Left ventricle myocardium inferior (tissue), 1 donor: ENCODE measurements at regions not wholly inside any gene's neighbourhood (a gene's known extent, or its start where the extent isn't known, plus 50 kb on each side); places are given as distances from the start of the nearest gene placed in this dataset.

ENCODE experiments used
- DNase-seq: peaks from one replicate; pipeline ENCODE4 v3.0.0-alpha.2; 2020
- H3K27ac ChIP-seq: fragments of 200-600 bp; replicated peaks from 2 replicates; pipeline ENCODE4 v1.8.0; 2021
- H3K27me3 ChIP-seq: fragments of 200-600 bp; 2 replicates; pipeline ENCODE4 v1.8.0; 2021; ENCODE audit warnings: low read depth
- H3K36me3 ChIP-seq: fragments of 200-600 bp; 2 replicates; pipeline ENCODE4 v1.8.0; 2021
- H3K4me1 ChIP-seq: fragments of 200-600 bp; 2 replicates; pipeline ENCODE4 v1.8.0; 2021
- H3K4me3 ChIP-seq: fragments of 200-600 bp; 2 replicates; pipeline ENCODE4 v1.8.0; 2021; ENCODE audit warnings: mild to moderate bottlenecking, moderate library complexity
- H3K9me3 ChIP-seq: fragments of 200-600 bp; replicated peaks from 2 replicates; pipeline ENCODE4 v1.8.0; 2021
- intact Hi-C: fragments of 100-400 bp; cut with micrococcal nuclease; formaldehyde crosslinking; loops from one replicate; pipeline ENCODE4 v1.11.0; 2022
- TF ChIP-seq, protein P1 (sequence below): fragments of 200-600 bp; IDR thresholded peaks from 2 replicates; pipeline ENCODE4 v1.8.0; 2021; ENCODE audit warnings: antibody characterized with exemption, mild to moderate bottlenecking, borderline replicate concordance
- donor health status: DM: no; HTN: yes; CAD: no; lungs with severe emphysema.

DNA sequence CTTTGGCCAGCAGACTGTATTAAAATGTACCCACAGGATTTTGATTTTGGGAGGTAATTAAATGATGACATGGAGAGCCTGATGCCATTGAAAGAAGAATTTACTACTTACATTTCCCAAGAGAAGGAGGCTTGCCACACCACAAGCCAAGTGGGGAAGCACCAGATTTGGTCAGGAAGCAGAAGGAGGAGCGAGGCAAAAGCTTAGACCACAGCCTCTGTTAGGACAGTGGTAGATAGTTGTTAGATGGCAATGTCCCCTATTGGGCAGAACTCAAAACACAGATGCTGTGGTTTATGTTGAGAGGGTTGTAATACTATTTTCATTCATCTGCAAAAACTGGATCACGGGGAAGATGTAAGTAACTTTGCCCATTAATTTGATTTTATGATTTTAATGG lies 709.4 kb downstream of the VRK1 start:
- no peaks in the 10 kb centered on the region for H3K4me1 ChIP-seq
- H3K27ac ChIP-seq, result no peak overlapping the region
- intact Hi-C loops, result no loop called here
- no peak overlapping the region for H3K4me3 ChIP-seq
- H3K9me3 ChIP-seq, result no peaks in the 10 kb centered on the region
- no peak for DNase-seq
- TF ChIP-seq, protein P1, sequence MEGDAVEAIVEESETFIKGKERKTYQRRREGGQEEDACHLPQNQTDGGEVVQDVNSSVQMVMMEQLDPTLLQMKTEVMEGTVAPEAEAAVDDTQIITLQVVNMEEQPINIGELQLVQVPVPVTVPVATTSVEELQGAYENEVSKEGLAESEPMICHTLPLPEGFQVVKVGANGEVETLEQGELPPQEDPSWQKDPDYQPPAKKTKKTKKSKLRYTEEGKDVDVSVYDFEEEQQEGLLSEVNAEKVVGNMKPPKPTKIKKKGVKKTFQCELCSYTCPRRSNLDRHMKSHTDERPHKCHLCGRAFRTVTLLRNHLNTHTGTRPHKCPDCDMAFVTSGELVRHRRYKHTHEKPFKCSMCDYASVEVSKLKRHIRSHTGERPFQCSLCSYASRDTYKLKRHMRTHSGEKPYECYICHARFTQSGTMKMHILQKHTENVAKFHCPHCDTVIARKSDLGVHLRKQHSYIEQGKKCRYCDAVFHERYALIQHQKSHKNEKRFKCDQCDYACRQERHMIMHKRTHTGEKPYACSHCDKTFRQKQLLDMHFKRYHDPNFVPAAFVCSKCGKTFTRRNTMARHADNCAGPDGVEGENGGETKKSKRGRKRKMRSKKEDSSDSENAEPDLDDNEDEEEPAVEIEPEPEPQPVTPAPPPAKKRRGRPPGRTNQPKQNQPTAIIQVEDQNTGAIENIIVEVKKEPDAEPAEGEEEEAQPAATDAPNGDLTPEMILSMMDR, result no peak
- no peaks in the 10 kb centered on the region for H3K36me3 ChIP-seq
- no peaks in the 10 kb centered on the region for H3K27me3 ChIP-seq

GRCh38 chr14:97513891-97514290 lies 716.7 kb downstream of the VRK1 start:
- Histone ChIP-seq H3K27me3 (no peaks in the 10 kb centered on the region), H3K27ac (no peak overlapping the region), H3K4me3 (no peak overlapping the region), H3K36me3 (no peaks in the 10 kb centered on the region), H3K4me1 (no peaks in the 10 kb centered on the region), H3K9me3 (no peaks in the 10 kb centered on the region)
- intact Hi-C loops, result no loop called here
- TF ChIP-seq, protein P1, result no peak
- no peak for DNase-seq

DNA sequence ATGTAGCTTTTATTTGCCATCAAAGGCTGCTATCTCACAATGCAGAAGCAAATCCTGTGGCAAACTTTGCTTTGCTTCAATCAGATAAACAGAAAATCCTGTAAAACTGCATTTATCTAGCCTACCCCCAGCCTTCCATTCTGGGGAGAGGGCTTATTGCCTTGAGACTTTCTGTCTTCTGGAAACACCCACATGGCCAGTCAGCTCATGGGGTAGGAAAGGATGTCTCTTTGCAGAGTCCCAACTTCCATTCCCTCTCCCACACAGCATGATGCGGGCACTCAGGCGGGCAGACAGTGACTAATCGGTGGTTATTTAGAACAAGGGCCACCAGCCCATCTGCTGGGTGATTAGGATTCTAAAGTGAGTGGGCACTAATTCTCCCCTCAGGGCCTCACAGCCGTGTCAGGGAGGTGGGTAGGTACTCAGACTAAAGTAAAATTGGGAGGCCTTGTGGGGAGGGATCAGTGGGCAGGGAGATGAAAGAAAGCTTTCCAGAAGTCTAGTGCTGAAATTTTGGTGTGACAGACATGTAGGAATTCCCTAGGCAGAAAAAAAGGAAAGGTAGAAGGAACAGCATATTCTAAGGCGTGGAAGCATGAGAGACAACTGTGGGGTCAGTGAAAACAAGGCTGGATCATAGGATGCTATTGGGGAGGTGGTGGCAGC lies 720.5 kb downstream of the VRK1 start:
- no peaks in the 10 kb centered on the region for H3K36me3 ChIP-seq
- intact Hi-C loops, result no loop called here
- no peaks in the 10 kb centered on the region for H3K27me3 ChIP-seq
- no peak overlapping the region for H3K27ac ChIP-seq
- no peaks in the 10 kb centered on the region for H3K4me1 ChIP-seq
- TF ChIP-seq, protein P1, result no peak
- no peak for DNase-seq
- peaks cover 4% of the 10 kb centered on the region for H3K9me3 ChIP-seq
- no peak overlapping the region for H3K4me3 ChIP-seq

- H3K36me3 ChIP-seq, result no peaks in the 10 kb centered on the region
- H3K4me1 ChIP-seq, result no peaks in the 10 kb centered on the region
- H3K27me3 ChIP-seq, result peaks cover 42% of the 10 kb centered on the region
- DNase-seq, result no peak
- no peak overlapping the region for H3K27ac ChIP-seq
- H3K4me3 ChIP-seq, result no peak overlapping the region
- TF ChIP-seq, protein P1, result no peak
- intact Hi-C loops, result no loop called here
- H3K9me3 ChIP-seq, result peaks cover 4% of the 10 kb centered on the region
These were observed 726.8 kb downstream of the VRK1 start for GRCh38 chr14:97523936-97524335.

GRCh38 chr14:97524589-97525319 lies 727.6 kb downstream of the VRK1 start:
- no peaks in the 10 kb centered on the region for H3K36me3 ChIP-seq
- TF ChIP-seq, protein P1, result no peak
- no peak for DNase-seq
- H3K4me3 ChIP-seq, result no peak overlapping the region
- intact Hi-C loops, result no loop called here
- no peak overlapping the region for H3K27ac ChIP-seq
- no peaks in the 10 kb centered on the region for H3K4me1 ChIP-seq
- peaks cover 42% of the 10 kb centered on the region for H3K27me3 ChIP-seq
- peaks cover 4% of the 10 kb centered on the region for H3K9me3 ChIP-seq
